Tibial nerve (tissue), 4 donors: ENCODE measurements at regions not wholly inside any gene's neighbourhood (a gene's known extent, or its start where the extent isn't known, plus 50 kb on each side); places are given as distances from the start of the nearest gene placed in this dataset.

ENCODE experiments used
- EP300 ChIP-seq, 2 donors: sonication (generic); formaldehyde crosslinking; IDR thresholded peaks; one replicate each; pipeline ENCODE4 v1.6.1; 2017; ENCODE audit warnings: antibody characterized with exemption in 2 of 2, mild to moderate bottlenecking in 1 of 2
- POLR2A ChIP-seq, 2 donors: fragments of 450-650 bp; IDR thresholded peaks; one replicate each; pipeline ENCODE4 v1.6.1; 2017; ENCODE audit warnings: antibody characterized with exemption in 2 of 2, mild to moderate bottlenecking in 2 of 2, moderate library complexity in 2 of 2
- TF ChIP-seq, protein P1 (sequence below), 5 experiments: fragments of 200-600 bp in 3 of 5; fragments of 450-650 bp in 2 of 5; sonication (generic) in 3 of 5; IDR thresholded peaks; one replicate each; pipeline ENCODE4 v1.5.1; 2016 to 2019; ENCODE audit warnings: antibody characterized with exemption in 5 of 5, mild to moderate bottlenecking in 3 of 5, moderate library complexity in 2 of 5

- TF ChIP-seq, protein P1, sequence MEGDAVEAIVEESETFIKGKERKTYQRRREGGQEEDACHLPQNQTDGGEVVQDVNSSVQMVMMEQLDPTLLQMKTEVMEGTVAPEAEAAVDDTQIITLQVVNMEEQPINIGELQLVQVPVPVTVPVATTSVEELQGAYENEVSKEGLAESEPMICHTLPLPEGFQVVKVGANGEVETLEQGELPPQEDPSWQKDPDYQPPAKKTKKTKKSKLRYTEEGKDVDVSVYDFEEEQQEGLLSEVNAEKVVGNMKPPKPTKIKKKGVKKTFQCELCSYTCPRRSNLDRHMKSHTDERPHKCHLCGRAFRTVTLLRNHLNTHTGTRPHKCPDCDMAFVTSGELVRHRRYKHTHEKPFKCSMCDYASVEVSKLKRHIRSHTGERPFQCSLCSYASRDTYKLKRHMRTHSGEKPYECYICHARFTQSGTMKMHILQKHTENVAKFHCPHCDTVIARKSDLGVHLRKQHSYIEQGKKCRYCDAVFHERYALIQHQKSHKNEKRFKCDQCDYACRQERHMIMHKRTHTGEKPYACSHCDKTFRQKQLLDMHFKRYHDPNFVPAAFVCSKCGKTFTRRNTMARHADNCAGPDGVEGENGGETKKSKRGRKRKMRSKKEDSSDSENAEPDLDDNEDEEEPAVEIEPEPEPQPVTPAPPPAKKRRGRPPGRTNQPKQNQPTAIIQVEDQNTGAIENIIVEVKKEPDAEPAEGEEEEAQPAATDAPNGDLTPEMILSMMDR (IDR thresholded peaks at IDR 0.05) = no peak
- TF ChIP-seq EP300 (IDR thresholded peaks at IDR 0.05) = no peak
- TF ChIP-seq POLR2A (IDR thresholded peaks at IDR 0.05) = no peak
These were observed 376.1 kb upstream of the RBFOX1 start for GRCh38 chr16:6956511-6956910.
